Midbrain (tissue), 1 donor: ENCODE measurements at regions not wholly inside any gene's neighbourhood (a gene's known extent, or its start where the extent isn't known, plus 50 kb on each side); places are given as distances from the start of the nearest gene placed in this dataset.
A peak's percentile ranks its signal among the peaks of the same experiment; 100 is the strongest.

Experiments
- DNase-seq: peaks from one replicate; lab custom pipeline; 2025; lab: John Stamatoyannopoulos, UW

DNA sequence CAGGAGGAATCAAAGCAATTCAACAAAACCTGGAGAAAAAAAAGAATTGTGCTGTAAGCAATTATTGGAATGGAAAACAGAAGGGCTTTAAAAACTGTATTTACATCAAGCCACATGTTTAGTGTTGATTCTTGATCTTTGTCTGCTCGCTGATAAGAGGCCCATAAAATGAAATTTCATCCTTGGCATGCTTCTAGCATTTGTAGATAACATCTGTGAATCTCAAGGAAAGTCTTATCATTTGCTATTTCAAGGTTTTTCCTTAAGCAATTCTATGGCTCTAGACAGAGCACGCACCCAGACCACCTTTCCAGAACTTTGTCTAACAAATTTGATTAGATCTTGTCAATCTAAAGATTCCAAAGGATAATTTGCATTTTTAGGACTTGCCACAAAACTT, 181.0 kb upstream of the FGGY start:
- no peak for DNase-seq

- DNase-seq, result no peak
Observed at GRCh38 chr1:59116920-59117542, 179.9 kb upstream of the FGGY start.

DNA sequence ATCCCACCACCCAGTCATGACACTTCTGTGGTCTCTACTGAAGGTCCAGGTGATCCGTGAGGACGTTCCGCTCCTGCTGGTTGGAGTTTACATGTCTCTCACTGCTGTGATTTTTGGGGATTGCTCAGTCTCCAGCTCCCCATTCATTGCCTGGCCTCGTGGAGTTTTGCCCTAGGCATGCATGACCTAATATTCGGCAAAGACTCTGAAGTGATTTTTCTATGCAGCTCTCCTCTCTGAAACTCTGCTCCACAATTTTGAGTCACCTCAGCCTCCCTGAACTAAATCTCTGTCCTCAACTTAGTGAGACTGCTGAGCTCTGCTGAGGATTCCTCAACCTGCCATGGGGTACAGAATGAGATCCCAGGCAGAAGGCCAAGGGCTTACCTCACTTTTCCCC, 174.4 kb upstream of the FGGY start:
- no peak for DNase-seq

- DNase-seq, result no peak
Observed at GRCh38 chr1:59123081-59123681, 173.7 kb upstream of the FGGY start.

DNA sequence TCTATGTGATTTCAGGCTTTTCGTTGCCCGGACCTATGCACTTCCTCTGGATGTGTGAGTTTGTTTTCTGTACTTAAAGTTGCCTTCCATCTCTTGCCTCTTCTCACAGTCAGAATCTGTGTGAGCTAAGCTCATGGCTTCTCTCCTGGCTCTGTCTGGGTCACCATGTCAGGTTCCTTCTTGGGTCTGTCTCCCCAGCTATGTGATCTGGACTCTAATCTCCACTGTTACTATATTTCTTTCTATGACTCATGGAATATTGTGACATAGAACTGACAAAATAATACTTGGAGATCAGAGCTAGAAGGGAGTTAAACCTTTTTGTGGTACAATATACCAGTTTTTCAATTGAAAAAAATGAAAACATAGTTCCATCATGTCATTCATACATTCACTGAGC, 172.7 kb upstream of the FGGY start:
- no peak for DNase-seq

- DNase-seq, result no peak
Observed at GRCh38 chr1:59125154-59125553, 171.7 kb upstream of the FGGY start.

DNA sequence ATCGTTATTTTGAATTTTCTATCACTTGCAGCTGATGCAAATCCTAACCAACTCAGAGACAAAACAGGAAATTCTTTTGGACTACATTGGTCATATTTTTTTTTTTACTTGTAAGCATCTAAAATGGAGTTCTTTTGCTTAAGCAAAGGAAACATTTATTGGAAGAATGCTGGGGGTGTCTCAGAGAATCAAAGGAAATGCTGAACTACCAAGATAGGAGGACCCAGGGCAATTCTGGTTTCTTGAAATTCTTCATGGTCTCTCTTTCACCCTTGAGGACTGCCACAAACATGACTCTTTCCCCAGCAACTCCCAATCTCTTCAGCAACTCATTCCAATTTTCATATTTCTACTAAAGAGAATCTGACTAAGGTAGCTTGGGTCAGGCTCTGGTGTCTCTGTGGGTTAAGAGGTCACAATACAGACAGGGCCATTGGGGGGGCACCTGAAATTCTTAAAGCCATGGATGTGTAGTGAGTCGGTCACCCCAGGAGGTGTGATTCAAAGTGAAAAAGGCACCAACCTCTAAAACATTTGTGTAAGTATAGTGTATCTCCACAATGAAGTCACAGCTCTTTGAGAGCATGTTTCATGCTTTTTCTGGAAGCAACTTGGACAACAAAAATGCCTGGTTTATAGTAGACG, 171.1 kb upstream of the FGGY start:
- no peak for DNase-seq

DNA sequence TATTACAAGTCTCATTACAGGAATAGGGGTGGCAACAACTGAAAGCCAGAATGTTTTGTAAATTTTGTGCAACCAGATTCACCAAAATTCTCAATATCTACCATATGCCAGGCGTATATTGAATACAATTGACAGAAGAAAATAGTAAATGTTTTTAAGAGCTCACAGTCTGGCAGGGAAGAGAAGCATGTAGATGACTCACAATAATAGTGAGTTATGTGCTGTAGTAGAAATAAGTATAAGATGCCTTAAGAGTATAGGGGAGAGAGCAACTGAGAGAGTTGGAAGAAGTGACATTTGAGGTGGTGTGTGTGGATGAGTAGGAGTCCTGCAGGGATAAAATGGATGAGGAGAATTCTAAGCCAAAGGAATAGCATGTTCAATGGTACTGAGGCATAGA, 170.5 kb upstream of the FGGY start:
- DNase-seq, result no peak

- no peak for DNase-seq
Observed at GRCh38 chr1:59128239-59128736, 168.6 kb upstream of the FGGY start.

DNA sequence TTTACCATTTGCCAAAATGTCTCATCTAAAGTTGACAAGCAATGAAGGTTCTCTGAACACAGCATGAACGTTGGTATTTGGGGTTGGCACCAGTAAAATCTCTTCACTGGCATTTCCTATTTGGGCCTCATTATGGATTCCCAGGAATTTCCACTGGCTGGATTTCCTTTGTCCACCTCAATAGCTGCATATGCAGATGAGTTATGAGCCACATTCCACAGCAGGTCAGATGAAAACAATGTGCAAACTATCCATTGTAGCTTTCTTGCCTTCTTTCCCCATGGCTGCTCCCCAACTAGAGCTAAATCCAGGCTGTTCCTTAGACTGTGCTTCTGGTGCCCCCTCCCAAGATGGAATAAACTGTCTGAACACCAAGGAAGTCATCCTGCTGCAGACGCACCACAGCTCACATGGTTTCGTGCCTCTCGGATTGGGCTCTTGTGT, 168.1 kb upstream of the FGGY start:
- no peak for DNase-seq

DNA sequence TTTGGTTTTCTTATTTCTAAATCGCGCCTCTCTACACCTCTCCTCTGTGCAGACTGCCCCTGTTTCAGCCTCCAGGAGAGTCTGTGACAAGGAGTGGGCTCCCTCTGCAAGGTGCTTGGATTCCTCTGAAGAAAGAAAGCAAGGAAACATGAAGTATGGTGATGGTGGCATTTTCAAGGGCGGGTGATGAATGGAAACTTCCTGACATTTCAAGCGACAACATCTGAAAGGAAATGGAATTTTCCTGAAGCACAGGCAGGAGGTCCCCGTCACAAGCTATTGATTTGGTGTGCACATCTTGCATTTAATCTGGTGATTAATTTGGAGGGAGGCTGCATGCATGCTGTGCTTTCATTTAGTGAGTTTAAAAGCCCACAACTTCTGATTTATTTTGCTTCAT, 164.6 kb upstream of the FGGY start:
- no peak for DNase-seq

DNA sequence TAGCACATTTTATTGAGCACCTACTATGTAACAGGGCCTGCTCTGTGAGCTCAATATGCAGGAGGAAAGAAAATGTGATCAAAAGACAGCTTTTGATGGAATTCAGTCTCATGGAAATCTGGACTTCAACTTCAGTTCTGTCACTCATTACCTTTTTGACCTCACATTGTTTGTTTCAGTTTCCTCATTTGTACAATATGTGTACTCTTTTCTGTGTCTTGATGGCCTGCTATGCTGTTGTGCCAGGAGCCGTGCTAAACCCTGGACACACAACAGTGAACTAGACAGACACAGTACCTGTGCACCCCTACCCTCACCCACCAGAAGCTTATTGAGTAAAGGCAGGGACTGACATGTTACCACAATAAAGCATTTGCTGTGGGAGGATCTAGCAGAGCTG, 162.9 kb upstream of the FGGY start:
- no peak for DNase-seq

DNA sequence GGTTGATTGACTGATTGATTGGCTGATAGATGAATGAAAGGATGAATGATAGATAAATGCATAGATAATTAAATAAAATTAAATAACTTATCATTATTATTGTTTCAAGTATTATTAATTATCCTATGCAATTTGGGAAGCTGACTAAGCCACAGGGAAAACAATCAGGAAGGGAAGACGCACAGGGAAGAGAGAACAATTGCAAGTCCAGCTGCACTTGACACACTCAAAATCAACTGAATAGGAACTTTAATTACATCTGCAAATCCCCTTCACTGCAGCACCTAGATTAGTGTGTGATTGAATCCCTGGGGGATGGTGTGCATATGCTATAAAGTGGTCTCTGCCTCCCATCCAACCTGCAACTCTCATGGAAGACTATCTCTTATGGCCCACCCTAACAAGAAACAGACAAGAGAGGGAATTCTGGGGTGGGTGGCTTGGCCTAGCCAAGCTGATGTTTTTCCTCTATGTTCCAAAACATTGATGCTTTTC, 161.1 kb upstream of the FGGY start:
- DNase-seq, result no peak

DNA sequence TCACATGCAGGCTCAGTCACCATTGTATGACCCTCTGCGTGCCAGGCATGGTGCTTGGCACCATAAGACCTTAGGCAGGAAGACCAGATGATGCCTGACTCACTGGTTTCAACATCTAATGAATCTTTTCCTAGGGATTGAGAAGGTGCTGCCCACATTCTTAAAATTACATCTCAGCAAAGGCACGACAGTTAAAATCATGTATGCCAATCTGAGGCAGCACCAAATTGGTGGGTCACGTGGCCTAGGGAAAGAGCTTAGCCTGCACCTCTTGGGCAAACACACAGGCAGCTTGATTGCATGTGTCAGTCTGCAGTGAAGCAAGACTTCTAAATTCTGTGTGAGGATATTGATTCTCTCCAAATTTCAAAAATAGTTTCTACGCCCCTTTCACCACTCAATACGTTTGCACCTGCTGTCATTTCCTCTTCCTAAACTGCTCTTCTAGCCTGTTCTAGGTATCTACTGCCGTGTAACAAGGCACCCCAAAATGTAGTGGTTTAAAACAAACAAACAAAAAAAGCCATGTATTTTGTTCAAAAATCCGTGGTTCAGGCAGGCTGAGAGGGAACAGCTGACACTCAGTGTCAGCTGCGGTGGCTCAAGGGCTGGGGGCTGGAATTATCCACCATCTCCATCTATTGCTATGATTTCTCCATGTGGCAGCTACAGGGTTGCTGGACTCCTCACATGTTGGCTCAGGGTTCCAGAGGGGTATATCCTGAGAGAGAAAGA, 160.2 kb upstream of the FGGY start:
- DNase-seq, result no peak

DNA sequence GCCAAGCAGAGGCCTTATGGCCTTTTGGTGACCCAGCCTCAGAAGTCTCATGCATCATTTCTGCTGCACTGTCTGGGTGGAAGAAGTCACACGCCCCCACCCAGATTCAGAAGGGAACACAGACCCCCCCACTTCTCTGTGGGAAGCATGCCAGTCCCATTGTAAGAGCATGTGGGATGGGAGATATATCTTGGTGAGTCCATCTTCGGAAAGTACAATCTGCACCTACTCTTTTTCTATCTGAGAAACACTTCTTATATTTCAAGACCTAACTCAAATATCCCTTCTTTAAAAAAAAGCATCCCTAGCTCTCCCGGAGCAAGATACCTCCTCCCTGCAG, 159.6 kb upstream of the FGGY start:
- DNase-seq, result no peak

GRCh38 chr1:59137968-59138367, 158.9 kb upstream of the FGGY start:
- no peak for DNase-seq

DNA sequence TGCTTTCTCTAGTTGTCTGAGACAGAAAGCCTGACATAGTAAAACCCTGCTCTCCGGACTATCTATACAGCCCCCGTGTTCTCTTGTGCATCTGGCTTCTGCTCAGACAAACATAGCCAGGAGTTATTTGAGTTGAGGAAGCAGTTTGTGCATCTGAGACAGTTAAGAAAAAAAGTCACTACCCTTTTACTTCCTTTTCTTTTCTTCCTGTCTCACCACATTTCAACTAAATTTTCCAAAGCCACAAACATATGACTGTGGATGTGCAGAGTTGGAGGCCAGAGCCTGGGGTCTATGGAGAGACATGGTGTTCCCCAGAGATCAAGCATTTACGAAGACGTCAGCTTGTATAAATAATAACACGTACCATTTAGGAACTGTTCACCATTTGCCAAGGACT, 158.5 kb upstream of the FGGY start:
- peak; percentile 15 for DNase-seq

- no peak for DNase-seq
Observed at GRCh38 chr1:59139396-59139795, 157.5 kb upstream of the FGGY start.

DNA sequence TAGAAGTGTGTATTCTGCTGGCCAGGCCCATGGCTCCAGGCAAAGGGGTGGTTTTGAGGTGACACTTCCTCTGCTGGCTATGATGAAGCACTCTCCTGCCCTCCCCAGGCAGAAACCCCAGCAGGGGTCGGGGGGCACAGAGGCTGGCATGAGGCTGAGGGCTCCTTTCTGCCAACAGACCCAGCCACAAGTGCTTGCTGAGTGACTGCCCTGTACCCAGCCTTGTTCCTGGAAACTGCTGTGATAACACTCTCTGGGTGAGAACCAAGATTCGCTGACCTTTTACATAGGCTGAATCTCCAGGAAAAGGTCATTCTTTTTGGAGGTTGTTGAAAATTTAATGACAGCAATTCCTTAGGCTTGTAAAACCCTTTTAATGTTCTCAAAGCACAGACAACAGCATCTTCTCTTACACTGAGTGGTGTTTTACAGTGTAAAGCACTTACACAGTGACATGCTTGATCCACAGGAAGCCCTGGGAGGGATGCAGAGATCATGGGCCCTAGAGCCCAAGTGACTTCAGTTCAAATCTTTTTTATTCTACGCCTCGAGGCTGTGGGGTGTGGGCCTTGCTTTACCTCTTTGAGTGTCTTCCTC, 155.5 kb upstream of the FGGY start:
- no peak for DNase-seq

GRCh38 chr1:59142311-59143132, 154.4 kb upstream of the FGGY start:
- no peak for DNase-seq

DNA sequence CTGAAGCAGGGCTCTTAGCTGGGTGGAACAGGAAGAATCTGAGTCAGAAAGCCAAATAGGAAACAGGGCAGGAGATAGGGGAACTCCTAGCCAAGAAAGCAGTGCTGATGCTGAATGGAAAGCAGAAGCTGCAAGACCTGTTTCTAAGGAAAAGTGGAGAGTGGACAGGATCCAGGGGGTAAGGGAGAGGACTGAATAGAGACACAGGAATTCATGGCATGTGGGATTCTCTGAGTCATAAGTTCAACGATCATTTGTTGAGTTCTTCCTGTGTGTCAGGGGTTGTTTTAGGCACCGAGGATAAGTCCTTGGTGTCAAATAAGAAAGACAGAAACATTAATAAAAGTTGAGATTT, 153.8 kb upstream of the FGGY start:
- DNase-seq, result no peak

- DNase-seq, result no peak
Observed at GRCh38 chr1:59143811-59144210, 153.1 kb upstream of the FGGY start.
